ENCODE measurements at regions not wholly inside any gene's neighbourhood (a gene's known extent, or its start where the extent isn't known, plus 50 kb on each side); places are given as distances from the start of the nearest gene placed in this dataset.
A peak's percentile ranks its signal among the peaks of the same experiment; 100 is the strongest.

DNA sequence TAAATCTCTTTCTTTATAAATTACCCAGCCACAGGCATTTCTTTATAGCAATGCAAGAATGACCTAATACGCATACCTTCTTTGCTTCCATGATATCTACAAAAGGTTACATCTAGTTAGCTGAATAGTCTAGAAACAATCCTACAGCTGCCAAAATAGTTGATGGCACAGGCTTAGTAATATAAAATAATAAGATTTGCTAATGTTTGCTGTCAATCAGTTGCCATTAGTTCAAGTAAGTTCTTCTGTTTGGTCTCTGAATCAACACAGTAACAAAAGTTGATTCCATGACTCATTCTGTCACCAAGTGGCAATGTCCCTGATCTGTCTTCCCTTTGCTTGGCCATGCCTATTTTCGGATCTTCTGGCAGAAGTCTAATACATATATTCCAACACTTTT, 470.2 kb downstream of the SPRY1 start:
- WGBS, 2 donors, result 91 to 97% methylated on average over 2 of the region's 2 CpGs
- no peaks in the 10 kb centered on the region for H3K27me3 ChIP-seq
- H3K36me3 ChIP-seq, result no peaks in the 10 kb centered on the region
- H3K4me1 ChIP-seq, result no peaks in the 10 kb centered on the region
- H3K9me3 ChIP-seq, result no peaks in the 10 kb centered on the region
- no peak overlapping the region for H3K27ac ChIP-seq
- DNase-seq (no peak), ATAC-seq (ENCODE audit: low FRiP score in 2 of 2) (no peak)
- TF ChIP-seq, protein P1, sequence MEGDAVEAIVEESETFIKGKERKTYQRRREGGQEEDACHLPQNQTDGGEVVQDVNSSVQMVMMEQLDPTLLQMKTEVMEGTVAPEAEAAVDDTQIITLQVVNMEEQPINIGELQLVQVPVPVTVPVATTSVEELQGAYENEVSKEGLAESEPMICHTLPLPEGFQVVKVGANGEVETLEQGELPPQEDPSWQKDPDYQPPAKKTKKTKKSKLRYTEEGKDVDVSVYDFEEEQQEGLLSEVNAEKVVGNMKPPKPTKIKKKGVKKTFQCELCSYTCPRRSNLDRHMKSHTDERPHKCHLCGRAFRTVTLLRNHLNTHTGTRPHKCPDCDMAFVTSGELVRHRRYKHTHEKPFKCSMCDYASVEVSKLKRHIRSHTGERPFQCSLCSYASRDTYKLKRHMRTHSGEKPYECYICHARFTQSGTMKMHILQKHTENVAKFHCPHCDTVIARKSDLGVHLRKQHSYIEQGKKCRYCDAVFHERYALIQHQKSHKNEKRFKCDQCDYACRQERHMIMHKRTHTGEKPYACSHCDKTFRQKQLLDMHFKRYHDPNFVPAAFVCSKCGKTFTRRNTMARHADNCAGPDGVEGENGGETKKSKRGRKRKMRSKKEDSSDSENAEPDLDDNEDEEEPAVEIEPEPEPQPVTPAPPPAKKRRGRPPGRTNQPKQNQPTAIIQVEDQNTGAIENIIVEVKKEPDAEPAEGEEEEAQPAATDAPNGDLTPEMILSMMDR (IDR thresholded peaks at IDR 0.05), result no peak
- TF ChIP-seq EP300 (IDR thresholded peaks at IDR 0.05) (no peak), POLR2AphosphoS5 (IDR thresholded peaks at IDR 0.05) (no peak), POLR2A (IDR thresholded peaks at IDR 0.05) (no peak)
- no peak overlapping the region for H3K4me3 ChIP-seq

DNA sequence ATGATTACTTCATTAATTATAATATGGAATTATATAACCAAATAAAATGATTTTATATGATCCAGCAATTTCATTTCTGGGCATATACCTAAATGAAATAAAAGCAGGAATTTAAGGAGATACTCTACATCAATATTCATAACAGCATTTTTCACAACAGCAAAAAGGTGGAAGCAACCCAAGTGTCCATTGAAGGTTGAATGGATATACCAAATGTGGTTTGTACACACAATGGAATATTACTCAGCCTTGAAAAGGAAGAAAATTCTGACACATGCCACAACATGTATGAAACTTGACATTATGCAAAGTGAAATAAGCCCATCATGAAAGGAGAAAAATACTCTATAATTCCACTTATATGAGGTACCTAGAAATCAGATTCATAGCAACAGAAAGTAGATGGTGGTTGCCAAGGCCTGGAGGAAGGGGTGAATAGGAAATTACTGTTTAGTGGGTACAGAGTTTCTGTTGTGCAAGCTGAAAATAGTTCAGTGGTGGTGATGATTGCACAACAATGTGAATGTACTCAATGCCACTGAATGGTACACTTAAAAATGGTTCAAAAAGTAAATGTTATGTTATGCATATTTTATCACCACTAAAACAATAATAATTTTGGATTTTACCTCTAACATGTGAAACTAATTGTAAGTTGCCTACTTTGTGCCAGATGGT, 471.5 kb downstream of the SPRY1 start:
- Histone ChIP-seq H3K9me3 (no peaks in the 10 kb centered on the region), H3K4me3 (no peak overlapping the region), H3K4me1 (no peaks in the 10 kb centered on the region), H3K27me3 (no peaks in the 10 kb centered on the region), H3K36me3 (no peaks in the 10 kb centered on the region), H3K27ac (no peak overlapping the region)
- DNase-seq (no peak), ATAC-seq (ENCODE audit: low FRiP score in 2 of 2) (no peak)
- TF ChIP-seq POLR2A (IDR thresholded peaks at IDR 0.05), result no peak
- no peak for TF ChIP-seq POLR2AphosphoS5 (IDR thresholded peaks at IDR 0.05)
- no peak for TF ChIP-seq EP300 (IDR thresholded peaks at IDR 0.05)
- TF ChIP-seq, protein P1 (IDR thresholded peaks at IDR 0.05), result no peak

DNA sequence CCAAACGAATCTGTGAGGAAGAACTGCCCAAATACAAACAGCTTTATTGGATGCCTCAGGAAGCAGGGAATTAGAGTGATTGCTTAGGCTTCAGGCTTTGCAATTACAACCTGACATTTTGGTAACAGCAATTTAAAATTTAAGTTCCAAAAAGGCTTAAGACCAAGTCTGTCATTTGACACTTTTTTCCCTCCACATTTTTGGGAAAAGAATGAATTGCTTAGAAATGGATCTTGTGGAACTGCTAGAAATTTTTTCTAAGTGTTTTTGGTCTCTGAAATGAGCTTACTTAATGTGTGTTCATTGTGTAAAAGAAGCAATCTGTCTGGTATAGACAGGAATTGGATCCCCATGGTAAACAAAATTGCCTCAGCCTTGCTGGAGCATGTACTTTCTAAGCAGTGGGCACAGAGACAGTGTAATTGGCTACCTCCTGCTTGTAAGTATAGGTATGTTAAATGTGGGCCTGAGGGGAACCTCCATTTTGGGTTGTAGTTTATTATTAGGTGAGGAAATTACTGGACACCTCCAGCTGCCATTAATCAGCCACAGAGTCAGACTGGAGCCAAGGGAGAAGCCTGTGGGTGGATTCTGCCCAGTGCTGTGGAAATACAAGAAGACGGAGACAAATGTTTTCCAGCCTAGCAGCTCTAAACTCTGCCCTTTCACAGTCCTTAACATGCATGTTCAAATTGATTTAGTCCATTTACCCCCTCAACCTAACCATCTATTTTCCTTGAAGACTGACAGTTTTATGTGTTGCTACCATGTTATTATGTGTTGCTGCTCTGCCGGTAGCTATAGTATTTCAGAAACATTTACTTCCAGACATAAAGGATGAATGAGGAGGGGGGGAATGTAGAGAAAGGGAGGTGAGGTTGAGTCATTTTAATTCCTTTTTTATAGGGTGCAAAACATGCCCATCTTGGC, 473.0 kb downstream of the SPRY1 start:
- no peak overlapping the region for H3K4me3 ChIP-seq
- ATAC-seq (ENCODE audit: low FRiP score in 2 of 2) (no peak), DNase-seq (no peak)
- H3K36me3 ChIP-seq, result no peaks in the 10 kb centered on the region
- TF ChIP-seq POLR2AphosphoS5 (IDR thresholded peaks at IDR 0.05) (no peak), EP300 (IDR thresholded peaks at IDR 0.05) (no peak), POLR2A (IDR thresholded peaks at IDR 0.05) (no peak)
- TF ChIP-seq, protein P1 (IDR thresholded peaks at IDR 0.05), result no peak
- peak overlapping the region in 1 of 4 donors; percentile 24 for H3K27ac ChIP-seq
- no peaks in the 10 kb centered on the region for H3K9me3 ChIP-seq
- no peaks in the 10 kb centered on the region for H3K27me3 ChIP-seq
- H3K4me1 ChIP-seq, result no peaks in the 10 kb centered on the region
- 76 to 81% methylated on average over 3 of the region's 3 CpGs for WGBS, 2 donors

DNA sequence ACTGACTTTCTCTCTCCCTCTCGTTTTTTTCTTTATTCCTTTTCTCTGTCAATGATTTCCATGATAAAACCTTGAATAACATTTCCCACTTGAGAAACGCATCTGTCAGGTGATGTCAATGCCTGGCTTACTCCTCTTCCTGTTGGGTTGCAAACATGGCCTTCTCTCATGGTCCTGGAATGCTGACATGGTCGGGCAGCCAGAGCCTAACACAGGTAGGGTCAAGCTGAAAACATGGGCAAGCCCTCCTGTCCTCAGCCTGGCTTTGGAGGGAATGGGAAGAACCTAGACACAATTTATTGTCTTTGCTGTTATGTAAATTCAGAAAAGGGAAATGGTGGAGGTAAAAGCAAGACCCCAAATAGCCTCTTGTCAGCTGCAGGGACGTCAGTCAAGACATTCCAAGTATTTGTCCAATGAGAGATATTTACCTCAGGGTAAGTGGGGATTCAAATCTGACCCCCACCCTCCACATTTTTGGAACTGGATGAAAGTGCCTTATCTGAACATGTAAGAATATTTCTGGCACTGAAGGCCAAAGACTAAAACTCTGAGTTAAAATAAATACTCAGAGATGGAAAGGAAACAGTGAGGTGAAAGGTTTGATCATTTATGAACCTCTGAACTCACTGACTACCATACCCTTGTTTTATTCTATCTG, 473.8 kb downstream of the SPRY1 start:
- no peak for TF ChIP-seq POLR2AphosphoS5 (IDR thresholded peaks at IDR 0.05)
- TF ChIP-seq EP300 (IDR thresholded peaks at IDR 0.05), result no peak
- no peak for TF ChIP-seq POLR2A (IDR thresholded peaks at IDR 0.05)
- TF ChIP-seq, protein P1 (IDR thresholded peaks at IDR 0.05), result no peak
- Histone ChIP-seq H3K27me3 (no peaks in the 10 kb centered on the region), H3K27ac (peak overlapping the region in 2 of 4 donors; percentile 4 to 24), H3K4me1 (no peaks in the 10 kb centered on the region), H3K4me3 (no peak overlapping the region), H3K36me3 (no peaks in the 10 kb centered on the region), H3K9me3 (no peaks in the 10 kb centered on the region)
- WGBS, 2 donors, result 50 to 57% methylated on average over 4 of the region's 4 CpGs
- no peak for DNase-seq
- no peak for ATAC-seq (ENCODE audit: low FRiP score in 2 of 2)

Data from upper lobe of left lung (tissue), 6 donors.